GM12878 (cell line): ENCODE measurements at regions not wholly inside any gene's neighbourhood (a gene's known extent, or its start where the extent isn't known, plus 50 kb on each side); places are given as distances from the start of the nearest gene placed in this dataset. TPM values are rescaled to one million over a fixed set of nuclear protein-coding genes. Genes with fewer than 3 reads are reported as not detected.

Experiments used
- RAD51 ChIP-seq: fragments of 450-650 bp; IDR thresholded peaks from 2 replicates; pipeline ENCODE4 v1.6.1; 2016; ENCODE audit warnings: moderate library complexity, mild to moderate bottlenecking, inconsistent platforms
- SMAD1 ChIP-seq: fragments of 450-650 bp; IDR thresholded peaks from 2 replicates; pipeline ENCODE4 v1.6.1; 2018; ENCODE audit warnings: mild to moderate bottlenecking, low read depth; ENCODE audit not compliant: partially characterized antibody
- microRNA-seq: library from miRNA; unstranded; fragments of <30 nt; microRNA quantifications from one replicate; pipeline ENCODE4, GENCODE V29; 2018
- small RNA-seq: library from RNA; depleted of rRNA; stranded (forward); fragments of <200 nt; gene quantifications from one replicate; pipeline ENCODE3, GENCODE V24; 2014

DNA sequence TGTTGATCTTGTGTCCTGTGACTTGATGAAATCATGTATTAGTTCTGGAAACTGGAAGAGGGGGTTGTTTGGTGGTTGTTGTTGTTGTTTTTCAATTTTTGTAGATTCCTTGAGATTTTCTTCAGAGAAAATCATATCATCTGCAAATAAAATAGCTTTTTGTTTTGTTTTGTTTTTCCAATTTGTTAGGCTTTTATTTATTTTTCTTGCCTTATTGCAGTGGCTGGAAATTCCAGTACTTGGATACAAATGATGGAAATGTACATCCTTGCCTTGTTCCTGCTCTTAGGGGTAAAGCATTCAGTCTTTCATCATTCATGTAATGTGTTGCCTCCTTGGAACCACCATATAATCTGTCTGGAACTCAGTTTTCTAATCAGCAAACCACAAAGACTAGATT is 50.3 kb upstream of the TRIB2 start (continued):
- TF ChIP-seq SMAD1 (no peak), RAD51 (no peak)

Small RNAs in the stretch of these regions (microRNA-seq; reads per million reads assigned to microRNA genes)
- gene MIR3681: 119 reads per million, percentile 75 among the genes with 10 or more reads in this experiment

Small RNAs in the stretch of these regions (small RNA-seq; reads per million reads assigned to genes)
- gene MIR3681: 142 reads per million, percentile 99 among the genes with 10 or more reads in this experiment
- gene RF00093: not detected
- gene RNU6-843P: not detected
